NOMO-1 (cell line): ENCODE measurements at regions not wholly inside any gene's neighbourhood (a gene's known extent, or its start where the extent isn't known, plus 50 kb on each side); places are given as distances from the start of the nearest gene placed in this dataset.
"Not testable (repeated sequence)": the region's sequence is repeated elsewhere in the genome, so short reads cannot be mapped to it uniquely, and the experiment has no call there.

Source experiments
- DNase-seq, 2 experiments: peaks; one replicate each; lab custom pipeline; 2025; ENCODE audit not compliant: unreplicated experiment in 2 of 2; lab: John Stamatoyannopoulos, UW

- DNase-seq, result no peak
Observed at GRCh38 chr4:12500409-12500808, 983.7 kb downstream of the RAB28 start.

- no peak for DNase-seq
Observed at GRCh38 chr4:12499693-12500092, 984.4 kb downstream of the RAB28 start.

- no peak for DNase-seq
Observed at GRCh38 chr4:12495211-12495610, 988.9 kb downstream of the RAB28 start.

GRCh38 chr4:12492730-12493393, 991.3 kb downstream of the RAB28 start:
- no peak for DNase-seq

- no peak for DNase-seq
Observed at GRCh38 chr4:12488672-12489071, 995.5 kb downstream of the RAB28 start.

GRCh38 chr4:12487000-12487399, 997.1 kb downstream of the RAB28 start:
- DNase-seq, result no peak

GRCh38 chr4:12472087-12472486, 1012.1 kb downstream of the RAB28 start:
- DNase-seq, result no peak

GRCh38 chr4:12471193-12471592, 1012.9 kb downstream of the RAB28 start:
- no peak for DNase-seq

- DNase-seq, result not testable (repeated sequence)
Observed at GRCh38 chr4:12461576-12461975, 1022.6 kb downstream of the RAB28 start.

- no peak for DNase-seq
Observed at GRCh38 chr4:12459126-12459525, 1025.0 kb downstream of the RAB28 start.

- DNase-seq, result no peak
Observed at GRCh38 chr4:12458621-12459020, 1025.5 kb downstream of the RAB28 start.

- no peak for DNase-seq
Observed at GRCh38 chr4:12452291-12452690, 1023.6 kb upstream of the HS3ST1 start.

- DNase-seq, result no peak
Observed at GRCh38 chr4:12447451-12447850, 1018.8 kb upstream of the HS3ST1 start.

GRCh38 chr4:12446657-12447185, 1018.0 kb upstream of the HS3ST1 start:
- DNase-seq, result no peak

GRCh38 chr4:12446256-12446655, 1017.6 kb upstream of the HS3ST1 start:
- no peak for DNase-seq

GRCh38 chr4:12445711-12446235, 1017.1 kb upstream of the HS3ST1 start:
- no peak for DNase-seq

GRCh38 chr4:12439633-12440305, 1011.1 kb upstream of the HS3ST1 start:
- DNase-seq, result no peak

- not testable (repeated sequence) for DNase-seq
Observed at GRCh38 chr4:12431259-12431658, 1002.6 kb upstream of the HS3ST1 start.

- DNase-seq, result no peak
Observed at GRCh38 chr4:12421364-12421763, 992.7 kb upstream of the HS3ST1 start.

GRCh38 chr4:12416755-12417154, 988.1 kb upstream of the HS3ST1 start:
- DNase-seq, result no peak

- DNase-seq, result no peak
Observed at GRCh38 chr4:12414181-12414812, 985.6 kb upstream of the HS3ST1 start.

- no peak for DNase-seq
Observed at GRCh38 chr4:12411072-12411471, 982.4 kb upstream of the HS3ST1 start.
